Urinary bladder (tissue), 3 donors: ENCODE measurements at regions not wholly inside any gene's neighbourhood (a gene's known extent, or its start where the extent isn't known, plus 50 kb on each side); places are given as distances from the start of the nearest gene placed in this dataset.
"Not testable (repeated sequence)": the region's sequence is repeated elsewhere in the genome, so short reads cannot be mapped to it uniquely, and the experiment has no call there.

ENCODE experiments used
- DNase-seq: peaks from one replicate; pipeline ENCODE4 v3.0.0-alpha.2; 2015; ENCODE audit errors: extremely low spot score
- H3K27ac ChIP-seq: one replicate; pipeline ENCODE4 v1.5.1; 2013; ENCODE audit warnings: low read depth, mild to moderate bottlenecking, moderate library complexity
- H3K36me3 ChIP-seq: one replicate; pipeline ENCODE4 v1.6.1; 2013; ENCODE audit warnings: mild to moderate bottlenecking, moderate library complexity; ENCODE audit not compliant: insufficient read depth
- H3K4me1 ChIP-seq: one replicate; pipeline ENCODE4 v1.6.1; 2013; ENCODE audit warnings: mild to moderate bottlenecking, moderate library complexity; ENCODE audit not compliant: insufficient read depth
- H3K4me3 ChIP-seq: one replicate; pipeline ENCODE4 v1.5.1; 2013; ENCODE audit warnings: low read depth, low read length
- WGBS: extraction: QIAGEN DNeasy Blood & Tissue Kit; methylation state at CpG from one replicate; pipeline ENCODE4 v1.1.7; 2013; 5-methylcytosine and 5-hydroxymethylcytosine counted together
- donor health status: healthy with polysubstance abuse.
- donor health status: healthy.

GRCh38 chr1:118487932-118488331 lies 302.9 kb upstream of the SPAG17 start:
- no peaks in the 10 kb centered on the region for H3K4me1 ChIP-seq
- H3K4me3 ChIP-seq = no peak overlapping the region
- WGBS = 26% methylated on average over 2 of the region's 2 CpGs
- no peak overlapping the region for H3K27ac ChIP-seq
- H3K36me3 ChIP-seq = no peaks in the 10 kb centered on the region
- no peak for DNase-seq

- H3K4me3 ChIP-seq = no peak overlapping the region
- H3K4me1 ChIP-seq = no peaks in the 10 kb centered on the region
- H3K36me3 ChIP-seq = no peaks in the 10 kb centered on the region
- 52% methylated on average over 5 of the region's 5 CpGs for WGBS
- no peak for DNase-seq
- H3K27ac ChIP-seq = no peak overlapping the region
Measured at GRCh38 chr1:118487091-118487490, 302.1 kb upstream of the SPAG17 start.

- H3K36me3 ChIP-seq = no peaks in the 10 kb centered on the region
- no peaks in the 10 kb centered on the region for H3K4me1 ChIP-seq
- no peak overlapping the region for H3K4me3 ChIP-seq
- WGBS = 29% methylated on average over 7 of the region's 7 CpGs
- no peak overlapping the region for H3K27ac ChIP-seq
- DNase-seq = no peak
Measured at GRCh38 chr1:118486199-118486598, 301.2 kb upstream of the SPAG17 start.

- 42% methylated on average over 1 of the region's 1 CpG for WGBS
- no peak overlapping the region for H3K27ac ChIP-seq
- H3K4me1 ChIP-seq = no peaks in the 10 kb centered on the region
- H3K36me3 ChIP-seq = no peaks in the 10 kb centered on the region
- DNase-seq = no peak
- H3K4me3 ChIP-seq = no peak overlapping the region
Measured at GRCh38 chr1:118485757-118486156, 300.7 kb upstream of the SPAG17 start.

DNA sequence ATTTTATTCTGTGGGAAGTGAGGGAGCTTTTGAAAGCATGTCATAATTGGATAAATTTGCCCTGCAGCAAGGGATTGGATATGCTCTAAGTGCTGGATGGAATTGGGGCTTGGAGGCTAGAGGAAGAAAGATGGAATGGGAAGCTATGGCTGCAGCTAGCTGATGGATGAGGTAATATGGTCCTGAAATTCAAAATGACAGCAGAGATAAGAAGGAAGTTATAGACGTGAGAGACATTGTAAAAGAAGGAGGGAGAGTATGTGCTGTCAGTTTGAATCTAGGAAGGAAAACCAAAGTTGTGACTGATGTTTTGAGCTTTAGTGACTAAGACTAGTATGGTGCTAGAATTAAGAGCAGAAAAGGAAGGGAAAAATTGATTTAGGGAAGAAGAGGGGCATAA lies 299.9 kb upstream of the SPAG17 start:
- no peaks in the 10 kb centered on the region for H3K4me1 ChIP-seq
- 18% methylated on average over 1 of the region's 1 CpG for WGBS
- no peak for DNase-seq
- H3K4me3 ChIP-seq = no peak overlapping the region
- no peaks in the 10 kb centered on the region for H3K36me3 ChIP-seq
- no peak overlapping the region for H3K27ac ChIP-seq

DNA sequence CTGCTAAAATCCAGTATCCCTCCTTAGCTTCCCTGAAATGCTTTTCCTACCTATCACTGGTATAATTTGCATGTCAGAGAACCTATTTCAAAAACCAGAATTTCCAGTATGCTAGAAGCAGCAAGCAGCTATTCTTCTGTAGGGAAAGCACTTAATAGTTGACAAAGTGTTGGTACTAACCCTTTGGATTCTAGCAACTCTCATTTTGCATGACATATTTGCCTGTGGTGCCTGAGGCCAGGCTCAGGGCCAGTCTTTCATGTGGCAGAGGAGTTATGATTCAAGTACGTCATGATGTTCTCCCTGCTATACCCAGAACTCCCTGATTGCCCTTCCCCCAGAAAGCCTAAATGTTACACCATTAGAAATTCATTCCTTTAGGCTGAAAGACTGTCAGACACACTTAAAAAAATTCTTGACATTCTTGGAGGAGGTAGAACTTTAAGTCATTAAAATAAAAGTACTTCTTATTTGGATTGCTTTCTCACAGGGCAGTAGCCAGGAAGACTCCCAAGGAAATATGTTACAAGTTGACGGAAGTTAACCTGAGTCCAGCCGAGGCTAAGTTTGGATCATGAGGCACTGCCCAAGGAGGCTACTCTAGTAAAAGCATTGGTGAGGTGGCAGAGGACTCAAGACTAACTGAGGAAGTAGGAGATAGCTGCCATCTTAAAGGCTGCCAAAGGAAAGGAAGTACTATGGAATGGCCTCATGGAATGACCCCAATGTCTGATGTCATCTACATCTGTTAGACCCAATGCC lies 298.4 kb upstream of the SPAG17 start:
- Histone ChIP-seq H3K36me3 (no peaks in the 10 kb centered on the region), H3K4me3 (no peak overlapping the region), H3K4me1 (no peaks in the 10 kb centered on the region), H3K27ac (no peak overlapping the region)
- DNase-seq = no peak
- WGBS = 80% methylated on average over 3 of the region's 3 CpGs

- no peak for DNase-seq
- WGBS = 17% methylated on average over 2 of the region's 2 CpGs
- Histone ChIP-seq H3K27ac (no peak overlapping the region), H3K36me3 (no peaks in the 10 kb centered on the region), H3K4me1 (no peaks in the 10 kb centered on the region), H3K4me3 (no peak overlapping the region)
Measured at GRCh38 chr1:118481126-118481525, 296.1 kb upstream of the SPAG17 start.

DNA sequence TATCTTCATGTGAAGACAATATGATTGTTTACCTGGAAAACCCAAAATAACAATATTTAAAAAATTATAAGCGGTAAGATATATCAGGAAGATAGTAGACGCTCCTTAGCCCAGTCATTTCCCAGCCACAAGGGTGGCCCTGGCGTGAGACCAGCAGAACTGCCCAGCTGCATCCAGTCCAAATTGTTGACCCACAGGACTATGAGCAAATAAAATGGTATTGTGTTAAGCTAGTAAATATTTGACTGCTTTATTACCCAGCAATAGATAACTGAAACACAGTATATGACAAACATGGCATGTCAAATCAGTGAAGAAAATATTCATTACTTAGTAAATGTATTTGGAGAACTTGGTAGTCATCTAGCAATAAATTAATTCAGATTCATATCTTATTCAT lies 294.3 kb upstream of the SPAG17 start:
- Histone ChIP-seq H3K4me3 (no peak overlapping the region), H3K4me1 (no peaks in the 10 kb centered on the region), H3K36me3 (no peaks in the 10 kb centered on the region), H3K27ac (no peak overlapping the region)
- 78% methylated on average over 3 of the region's 3 CpGs for WGBS
- DNase-seq = no peak

DNA sequence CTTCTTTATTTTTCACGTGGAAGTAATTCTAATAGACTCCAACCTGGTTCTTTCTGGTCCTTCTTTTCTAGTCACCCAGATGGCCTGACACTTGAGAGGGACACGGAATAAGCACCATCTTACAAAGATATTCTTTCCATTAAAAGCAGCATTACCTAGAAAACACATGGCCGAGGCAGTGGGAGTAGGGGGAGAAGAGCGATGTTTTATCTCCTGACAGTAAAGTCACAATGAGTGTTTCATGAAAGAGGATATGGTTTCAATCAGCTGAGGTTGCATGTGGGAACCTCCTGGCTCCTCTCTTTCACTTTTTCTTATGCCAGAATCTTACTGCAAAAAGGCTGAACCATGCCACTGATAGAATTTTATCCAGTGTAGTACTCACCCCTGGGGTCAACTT lies 288.8 kb upstream of the SPAG17 start:
- no peaks in the 10 kb centered on the region for H3K36me3 ChIP-seq
- H3K27ac ChIP-seq = no peak overlapping the region
- no peaks in the 10 kb centered on the region for H3K4me1 ChIP-seq
- H3K4me3 ChIP-seq = no peak overlapping the region
- no peak for DNase-seq
- 24% methylated on average over 4 of the region's 4 CpGs for whole genome bisulfite sequencing

DNA sequence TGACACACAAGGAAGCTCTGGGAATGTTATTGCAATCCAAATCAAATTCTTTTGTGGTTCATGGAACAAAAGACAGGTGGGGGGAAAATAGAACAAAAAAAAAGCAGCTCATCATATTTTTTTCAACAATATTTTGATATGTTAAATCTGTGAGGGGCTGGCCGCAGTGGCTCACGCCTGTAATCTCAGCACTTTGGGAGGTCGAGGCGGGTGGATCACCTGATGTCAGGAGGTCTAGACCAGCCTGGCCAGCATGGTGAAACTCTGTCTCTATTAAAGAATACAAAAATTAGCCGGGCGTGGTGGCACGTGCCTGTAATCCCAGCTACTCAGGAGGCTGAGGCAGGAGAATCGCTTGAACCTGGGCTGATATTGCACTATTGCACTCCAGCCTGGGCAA lies 279.4 kb upstream of the SPAG17 start:
- not testable (repeated sequence) for H3K36me3 ChIP-seq, H3K4me3 ChIP-seq, H3K4me1 ChIP-seq, H3K27ac ChIP-seq, DNase-seq
- WGBS = 89% methylated on average over 8 of the region's 8 CpGs

GRCh38 chr1:118461154-118461553 lies 276.1 kb upstream of the SPAG17 start:
- Histone ChIP-seq H3K4me1 (no peaks in the 10 kb centered on the region), H3K4me3 (no peak overlapping the region), H3K36me3 (no peaks in the 10 kb centered on the region), H3K27ac (no peak overlapping the region)
- DNase-seq = no peak

DNA sequence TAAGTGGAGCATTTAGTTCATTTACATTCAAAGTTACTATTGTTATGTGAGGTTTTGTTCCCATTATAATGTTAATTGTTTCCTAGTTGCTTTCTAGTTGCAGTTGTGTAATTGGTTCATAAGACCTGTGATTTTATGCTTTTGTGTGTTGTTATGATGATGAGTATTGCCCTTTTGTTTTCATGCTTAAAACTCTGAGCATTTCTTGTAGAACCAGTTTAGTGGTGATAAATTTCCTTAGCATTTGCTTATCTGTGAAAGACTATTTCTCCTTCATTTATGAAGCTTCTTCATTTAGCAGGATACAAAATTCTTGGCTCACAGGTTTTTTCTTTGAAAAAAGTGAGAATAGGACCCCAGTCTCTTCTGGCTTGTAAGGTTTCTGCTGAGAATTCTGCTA lies 274.8 kb upstream of the SPAG17 start:
- no peak overlapping the region for H3K27ac ChIP-seq
- H3K36me3 ChIP-seq = no peaks in the 10 kb centered on the region
- H3K4me3 ChIP-seq = no peak overlapping the region
- no peaks in the 10 kb centered on the region for H3K4me1 ChIP-seq
- DNase-seq = no peak

GRCh38 chr1:118453856-118454255 lies 268.8 kb upstream of the SPAG17 start:
- not testable (repeated sequence) for DNase-seq, H3K36me3 ChIP-seq, H3K4me3 ChIP-seq, H3K4me1 ChIP-seq, H3K27ac ChIP-seq
- 58% methylated on average over 1 of the region's 1 CpG for WGBS

- 95% methylated on average over 1 of the region's 1 CpG for WGBS
- Histone ChIP-seq H3K4me3 (no peak overlapping the region), H3K27ac (no peak overlapping the region), H3K4me1 (no peaks in the 10 kb centered on the region), H3K36me3 (no peaks in the 10 kb centered on the region)
- DNase-seq = no peak
Measured at GRCh38 chr1:118445156-118445555, 260.1 kb upstream of the SPAG17 start.

GRCh38 chr1:118442214-118442613 lies 257.2 kb upstream of the SPAG17 start:
- 20% methylated on average over 2 of the region's 2 CpGs for WGBS
- no peak overlapping the region for H3K27ac ChIP-seq
- DNase-seq = no peak
- H3K36me3 ChIP-seq = no peaks in the 10 kb centered on the region
- H3K4me1 ChIP-seq = no peaks in the 10 kb centered on the region
- H3K4me3 ChIP-seq = no peak overlapping the region
